ENCODE measurements at regions not wholly inside any gene's neighbourhood (a gene's known extent, or its start where the extent isn't known, plus 50 kb on each side); places are given as distances from the start of the nearest gene placed in this dataset.

DNA sequence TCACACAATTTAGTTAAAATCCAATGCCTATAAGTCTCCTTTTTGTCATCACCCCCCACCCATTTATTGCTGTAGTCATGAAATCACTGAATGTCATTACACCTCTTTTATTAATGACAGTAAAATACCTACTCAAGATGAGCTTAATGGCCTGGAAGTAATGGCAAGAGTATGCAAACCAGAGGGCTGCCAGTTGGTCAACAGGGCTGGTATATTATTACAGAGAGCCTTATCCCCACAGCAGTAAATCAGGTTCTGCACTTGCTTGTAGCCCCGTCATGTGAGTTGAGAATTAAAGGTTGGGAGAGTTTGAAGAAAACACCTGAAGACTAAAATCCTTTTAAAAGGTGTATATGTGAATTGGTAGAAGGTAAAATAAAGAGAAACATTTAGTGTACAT lies 372.4 kb downstream of the MAT2B start:
- Histone ChIP-seq H2AFZ (ENCODE audit: low read length) (no peak overlapping the region), H3K4me2 (ENCODE audit: low read length) (no peak overlapping the region), H3K4me3 (ENCODE audit: low read depth, low read length, poor library complexity, severe bottlenecking) (no peak overlapping the region), H3K36me3 (ENCODE audit: insufficient read depth, low read length) (no peaks in the 10 kb centered on the region), H3K9me3 (ENCODE audit: low read length) (no peaks in the 10 kb centered on the region), H4K20me1 (ENCODE audit: insufficient read depth, low read length) (no peaks in the 10 kb centered on the region), H3K4me1 (ENCODE audit: insufficient read depth, low read length, poor library complexity, severe bottlenecking) (no peaks in the 10 kb centered on the region), H3K9me2 (ENCODE audit: insufficient read depth, low read length) (no peaks in the 10 kb centered on the region), H3K79me2 (ENCODE audit: insufficient read depth, low read depth, low read length) (no peaks in the 10 kb centered on the region), H3K27ac (ENCODE audit: low read depth, low read length, poor library complexity, severe bottlenecking) (no peak overlapping the region)
- no peak for DNase-seq (ENCODE audit: low spot score)
- TF ChIP-seq EZH2phosphoT487 (IDR thresholded peaks at IDR 0.05; ENCODE audit: borderline replicate concordance, low read depth, low read length) = no peak
- no TSS peak for BruUV-seq (replicated peaks)
- CTCF ChIA-PET (ENCODE audit: unreplicated experiment) = no interaction called here
- intact Hi-C loops (cut with micrococcal nuclease; ENCODE audit: unreplicated experiment) = no loop called here
- POLR2A ChIA-PET = no interaction called here

DNA sequence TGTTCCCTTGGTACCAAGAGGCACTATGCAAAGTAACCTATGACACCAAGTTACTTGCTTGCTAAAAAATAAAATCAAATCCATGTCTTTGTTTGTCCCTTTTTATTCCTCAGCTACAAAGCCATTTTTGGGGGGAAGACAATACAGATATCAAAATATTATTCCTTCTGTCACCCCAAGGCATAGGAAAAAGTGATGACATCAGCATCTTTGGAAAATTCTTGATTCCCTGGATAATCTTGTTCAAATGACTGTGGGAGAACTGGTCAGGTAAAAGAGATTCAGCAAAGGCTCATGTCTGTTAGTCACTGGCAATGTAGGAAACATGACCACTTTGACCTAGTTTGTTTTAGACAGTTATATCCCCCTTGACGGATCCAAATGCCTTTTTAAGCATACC lies 373.1 kb downstream of the MAT2B start:
- no peak for DNase-seq (ENCODE audit: low spot score)
- H3K9me2 ChIP-seq (ENCODE audit: insufficient read depth, low read length) = no peaks in the 10 kb centered on the region
- no peaks in the 10 kb centered on the region for H3K9me3 ChIP-seq (ENCODE audit: low read length)
- H3K79me2 ChIP-seq (ENCODE audit: insufficient read depth, low read depth, low read length) = no peaks in the 10 kb centered on the region
- CTCF ChIA-PET (ENCODE audit: unreplicated experiment) = no interaction called here
- no peaks in the 10 kb centered on the region for H4K20me1 ChIP-seq (ENCODE audit: insufficient read depth, low read length)
- H3K36me3 ChIP-seq (ENCODE audit: insufficient read depth, low read length) = no peaks in the 10 kb centered on the region
- H2AFZ ChIP-seq (ENCODE audit: low read length) = no peak overlapping the region
- TF ChIP-seq EZH2phosphoT487 (IDR thresholded peaks at IDR 0.05; ENCODE audit: borderline replicate concordance, low read depth, low read length) = no peak
- TF ChIP-seq, protein P1, sequence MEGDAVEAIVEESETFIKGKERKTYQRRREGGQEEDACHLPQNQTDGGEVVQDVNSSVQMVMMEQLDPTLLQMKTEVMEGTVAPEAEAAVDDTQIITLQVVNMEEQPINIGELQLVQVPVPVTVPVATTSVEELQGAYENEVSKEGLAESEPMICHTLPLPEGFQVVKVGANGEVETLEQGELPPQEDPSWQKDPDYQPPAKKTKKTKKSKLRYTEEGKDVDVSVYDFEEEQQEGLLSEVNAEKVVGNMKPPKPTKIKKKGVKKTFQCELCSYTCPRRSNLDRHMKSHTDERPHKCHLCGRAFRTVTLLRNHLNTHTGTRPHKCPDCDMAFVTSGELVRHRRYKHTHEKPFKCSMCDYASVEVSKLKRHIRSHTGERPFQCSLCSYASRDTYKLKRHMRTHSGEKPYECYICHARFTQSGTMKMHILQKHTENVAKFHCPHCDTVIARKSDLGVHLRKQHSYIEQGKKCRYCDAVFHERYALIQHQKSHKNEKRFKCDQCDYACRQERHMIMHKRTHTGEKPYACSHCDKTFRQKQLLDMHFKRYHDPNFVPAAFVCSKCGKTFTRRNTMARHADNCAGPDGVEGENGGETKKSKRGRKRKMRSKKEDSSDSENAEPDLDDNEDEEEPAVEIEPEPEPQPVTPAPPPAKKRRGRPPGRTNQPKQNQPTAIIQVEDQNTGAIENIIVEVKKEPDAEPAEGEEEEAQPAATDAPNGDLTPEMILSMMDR (conservative IDR thresholded peaks at IDR 0.05; ENCODE audit: low read length) = no peak
- H3K4me2 ChIP-seq (ENCODE audit: low read length) = no peak overlapping the region
- H3K4me1 ChIP-seq (ENCODE audit: insufficient read depth, low read length, poor library complexity, severe bottlenecking) = no peaks in the 10 kb centered on the region
- POLR2A ChIA-PET = interaction anchor here (1.0 kb wide), 1 partner anchor 11 kb away, joined by 4 read pairs; no protein-coding TSS in a partner anchor
- H3K4me3 ChIP-seq (ENCODE audit: low read depth, low read length, poor library complexity, severe bottlenecking) = no peak overlapping the region
- H3K27ac ChIP-seq (ENCODE audit: low read depth, low read length, poor library complexity, severe bottlenecking) = no peak overlapping the region
- intact Hi-C loops (cut with micrococcal nuclease; ENCODE audit: unreplicated experiment) = no loop called here
- no TSS peak for BruUV-seq (replicated peaks)

DNA sequence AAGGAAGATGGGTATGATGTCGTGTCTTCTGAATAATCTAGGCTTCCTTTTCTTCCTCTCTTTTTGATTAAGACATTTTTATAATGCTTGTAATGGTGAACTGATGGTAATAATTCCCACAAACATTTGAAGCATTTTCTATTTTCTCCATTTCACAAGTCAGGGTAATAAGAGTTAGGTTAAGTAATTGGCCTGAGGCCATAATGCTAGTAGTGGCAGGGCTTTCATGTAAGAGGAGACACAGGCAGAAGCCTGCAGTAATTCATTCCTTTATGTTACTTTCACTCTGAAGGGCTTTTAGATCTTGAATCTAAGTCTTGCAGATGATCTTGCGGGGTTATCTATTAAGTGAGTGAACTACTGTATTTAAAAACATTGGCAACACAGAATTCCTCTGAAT lies 374.9 kb downstream of the MAT2B start:
- DNase-seq (ENCODE audit: low spot score) = no peak
- TF ChIP-seq EZH2phosphoT487 (IDR thresholded peaks at IDR 0.05; ENCODE audit: borderline replicate concordance, low read depth, low read length) = no peak
- TF ChIP-seq, protein P1 (conservative IDR thresholded peaks at IDR 0.05; ENCODE audit: low read length) = no peak
- Histone ChIP-seq H3K9me2 (ENCODE audit: insufficient read depth, low read length) (no peaks in the 10 kb centered on the region), H3K36me3 (ENCODE audit: insufficient read depth, low read length) (no peaks in the 10 kb centered on the region), H3K4me2 (ENCODE audit: low read length) (no peak overlapping the region), H3K9me3 (ENCODE audit: low read length) (no peaks in the 10 kb centered on the region), H4K20me1 (ENCODE audit: insufficient read depth, low read length) (no peaks in the 10 kb centered on the region), H3K27ac (ENCODE audit: low read depth, low read length, poor library complexity, severe bottlenecking) (no peak overlapping the region), H2AFZ (ENCODE audit: low read length) (no peak overlapping the region), H3K4me3 (ENCODE audit: low read depth, low read length, poor library complexity, severe bottlenecking) (no peak overlapping the region), H3K4me1 (ENCODE audit: insufficient read depth, low read length, poor library complexity, severe bottlenecking) (no peaks in the 10 kb centered on the region), H3K79me2 (ENCODE audit: insufficient read depth, low read depth, low read length) (no peaks in the 10 kb centered on the region)
- ChIA-PET CTCF (ENCODE audit: unreplicated experiment) (no interaction called here), POLR2A (interaction anchor here (0.7 kb wide), 1 partner anchor 32 kb away, joined by 3 read pairs; no protein-coding TSS in a partner anchor)
- no TSS peak for BruUV-seq (replicated peaks)
- intact Hi-C loops (cut with micrococcal nuclease; ENCODE audit: unreplicated experiment) = no loop called here
